ENCODE measurements at regions not wholly inside any gene's neighbourhood (a gene's known extent, or its start where the extent isn't known, plus 50 kb on each side); places are given as distances from the start of the nearest gene placed in this dataset.

GRCh38 chr10:125455431-125455830 lies 227.5 kb downstream of the TEX36 start:
- no peak for TF ChIP-seq POLR2A (IDR thresholded peaks at IDR 0.05; ENCODE audit: low read length)
- TF ChIP-seq GATA1 (IDR thresholded peaks at IDR 0.05; ENCODE audit: low read depth, low read length) = no peak

All from erythroblast (primary cell).